ENCODE measurements at regions not wholly inside any gene's neighbourhood (a gene's known extent, or its start where the extent isn't known, plus 50 kb on each side); places are given as distances from the start of the nearest gene placed in this dataset.
A peak's percentile ranks its signal among the peaks of the same experiment; 100 is the strongest.

DNA sequence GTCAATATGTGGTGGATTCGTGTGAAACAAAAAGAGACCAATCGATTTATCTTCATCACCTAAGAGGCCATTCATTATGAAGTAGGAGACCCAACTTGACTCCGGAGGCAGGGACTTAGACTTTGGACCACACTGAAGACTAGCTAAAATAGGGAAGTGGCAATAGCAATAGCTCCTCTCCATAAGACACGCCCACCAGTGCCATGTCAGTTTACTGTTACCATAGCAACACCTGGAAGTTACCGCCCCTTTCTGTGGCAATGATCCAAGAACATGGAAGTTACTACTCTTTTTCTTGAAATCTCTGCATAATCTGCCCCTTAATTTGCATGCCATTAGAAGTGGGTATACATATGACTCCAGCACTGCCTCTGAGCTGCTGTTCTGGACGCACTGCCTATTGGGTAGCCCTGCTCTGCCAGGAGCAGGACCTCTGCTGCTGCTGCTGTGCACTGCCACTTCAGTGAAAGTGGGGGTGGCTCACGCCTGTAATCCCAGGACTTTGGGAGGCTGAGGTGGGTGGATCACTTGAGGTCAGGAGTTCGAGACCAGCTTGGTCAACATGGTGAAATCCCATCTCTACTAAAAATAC lies 163.2 kb downstream of the PRKX start:
- Histone ChIP-seq H2AFZ (ENCODE audit: low read length) (no peak overlapping the region), H3K4ac (replicated peaks; ENCODE audit: insufficient read length, low read depth, low read length) (no peak overlapping the region), H3K18ac (ENCODE audit: extremely low read depth, low read length) (no peak overlapping the region), H3K27me3 (replicated peaks in 1 of 4; ENCODE audit: control insufficient read depth in 3 of 4, extremely low read depth in 1 of 4, insufficient read depth in 3 of 4, low read length in 3 of 4) (no peaks in the 10 kb centered on the region), H3K27ac (ENCODE audit: low read depth, low read length) (no peak overlapping the region), H3K36me3 (ENCODE audit: control insufficient read depth in 2 of 4, insufficient read depth in 4 of 4, low read length in 3 of 4) (no peaks in the 10 kb centered on the region), H3K23me2 (ENCODE audit: low read depth, low read length) (no peaks in the 10 kb centered on the region), H3K4me2 (ENCODE audit: insufficient read depth in 1 of 2, low read depth in 2 of 2, low read length in 2 of 2) (no peak overlapping the region), H3K14ac (ENCODE audit: insufficient read length) (no peak overlapping the region), H4K5ac (ENCODE audit: insufficient read length, low read depth, low read length) (no peak overlapping the region), H2BK5ac (ENCODE audit: low read depth, low read length) (no peak overlapping the region), H2BK12ac (ENCODE audit: low read depth, low read length) (no peak overlapping the region), H3K4me3 (ENCODE audit: extremely low read depth in 1 of 4, insufficient read depth in 2 of 4, low read depth in 3 of 4, low read length in 4 of 4) (no peak overlapping the region), H3K9ac (replicated peaks in 1 of 4; ENCODE audit: extremely low read depth in 1 of 4, low read depth in 3 of 4, low read length in 3 of 4) (no peak overlapping the region), H4K8ac (ENCODE audit: extremely low read depth, insufficient read depth, low read length) (no peak overlapping the region), H2AK5ac (ENCODE audit: low read depth, low read length) (no peak overlapping the region), H2BK20ac (ENCODE audit: low read length) (no peak overlapping the region), H3K4me1 (replicated peaks in 1 of 4; ENCODE audit: control insufficient read depth in 3 of 4, insufficient read depth in 4 of 4, low read length in 3 of 4) (peaks cover 0 to 5% (median 3%) of the 10 kb centered on the region in 4 experiments; a peak in 4 of 7 replicates), H4K91ac (replicated peaks; ENCODE audit: insufficient read length, low read length) (no peak overlapping the region), H3K79me1 (ENCODE audit: low read depth, low read length) (no peaks in the 10 kb centered on the region), H4K20me1 (replicated peaks in 1 of 2; ENCODE audit: control insufficient read depth in 1 of 2, insufficient read depth in 2 of 2, low read length in 2 of 2) (no peaks in the 10 kb centered on the region), H3K9me3 (ENCODE audit: insufficient read depth in 2 of 2, low read depth in 1 of 2, low read length in 1 of 2) (no peaks in the 10 kb centered on the region), H3K23ac (ENCODE audit: insufficient read length) (no peak overlapping the region), H3K56ac (replicated peaks; ENCODE audit: insufficient read length, low read depth, low read length) (no peak overlapping the region), H3K79me2 (ENCODE audit: control insufficient read depth in 1 of 2, insufficient read depth in 2 of 2, low read length in 2 of 2) (no peaks in the 10 kb centered on the region), H2BK15ac (ENCODE audit: low read length) (no peak overlapping the region), H2BK120ac (replicated peaks; ENCODE audit: low read depth, low read length) (no peak overlapping the region)
- TF ChIP-seq FOSL1 (IDR thresholded peaks at IDR 0.05; ENCODE audit: insufficient read depth, low read depth, low read length) (no peak), SAP30 (IDR thresholded peaks at IDR 0.05; ENCODE audit: insufficient read depth, insufficient replicate concordance, low read length) (no peak), GABPA (IDR thresholded peaks at IDR 0.05; ENCODE audit: borderline replicate concordance, insufficient read depth, low read length) (no peak), SUZ12 (IDR thresholded peaks at IDR 0.05; ENCODE audit: low read length) (no peak), ASH2L (IDR thresholded peaks at IDR 0.05; ENCODE audit: low read length) (no peak), JUND (IDR thresholded peaks at IDR 0.05; ENCODE audit: low read length) (no peak), TBP (IDR thresholded peaks at IDR 0.05; ENCODE audit: low read depth, low read length) (no peak), SRF (IDR thresholded peaks at IDR 0.05; ENCODE audit: low read depth, low read length) (no peak), PHF8 (conservative IDR thresholded peaks at IDR 0.05; ENCODE audit: low read depth, low read length) (no peak), TCF12 (IDR thresholded peaks at IDR 0.05; ENCODE audit: low read depth, low read length) (no peak)
- ChIA-PET POLR2A (ENCODE audit: partially characterized antibody) (no interaction called here), CTCF (ENCODE audit: partially characterized antibody) (interaction anchor here (1.0 to 1.1 kb wide), 3 partner anchors 222 to 262 kb away, joined by 3 read pairs; no protein-coding TSS in a partner anchor)
- DNase-seq (ENCODE audit: low read depth in 1 of 2, low spot score in 2 of 2): peak in 1 of 2 experiments; percentile 46
- FAIRE-seq: no peak
- WGBS, 2 experiments (ENCODE audit: extremely low coverage in 1 of 2, insufficient coverage in 1 of 2, insufficient read length in 1 of 2, insufficient replicate concordance in 2 of 2, low coverage in 1 of 2, low lambda C conversion rate in 2 of 2, missing lambda C conversion rate in 1 of 2): 90% methylated on average over 8 of the region's 8 CpGs; no CpG with 5 or more reads in 1 of the 2 experiments

Data from H1 (cell line).